ENCODE measurements at regions not wholly inside any gene's neighbourhood (a gene's known extent, or its start where the extent isn't known, plus 50 kb on each side); places are given as distances from the start of the nearest gene placed in this dataset.

GRCh38 chr16:85448557-85449190, 164.4 kb upstream of the GSE1 start (continued):
- TF ChIP-seq ATF2 (CRISPR knock-in tag; IDR thresholded peaks at IDR 0.05) (no peak), ZNF749 (CRISPR knock-in tag; IDR thresholded peaks at IDR 0.05; ENCODE audit: borderline replicate concordance) (no peak; the same call in 1 of the 2 replicates), ZNF253 (CRISPR knock-in tag; IDR thresholded peaks at IDR 0.05; ENCODE audit: borderline replicate concordance) (0 out of 2 replicates have a peak, but pooled peaks have one; percentile 29), XRCC5 (optimal IDR thresholded peaks at IDR 0.05; ENCODE audit: low read length) (peak; percentile 91), ZNF34 (CRISPR knock-in tag; IDR thresholded peaks at IDR 0.05; ENCODE audit: borderline replicate concordance) (no peak), MED1 (CRISPR knock-in tag; IDR thresholded peaks at IDR 0.05) (peak; percentile 90), POGZ (CRISPR knock-in tag; IDR thresholded peaks at IDR 0.05) (peak; percentile 34; the same call in 1 of the 2 replicates), JUN (CRISPR knock-in tag; IDR thresholded peaks at IDR 0.05) (no peak), SIN3A (IDR thresholded peaks at IDR 0.05; ENCODE audit: borderline replicate concordance, low read depth, low read length) (peak; percentile 91), ZNF432 (CRISPR knock-in tag; IDR thresholded peaks at IDR 0.05; ENCODE audit: borderline replicate concordance) (no peak), ZNF891 (CRISPR knock-in tag; IDR thresholded peaks at IDR 0.05) (peak; percentile 78), TEAD2 (CRISPR knock-in tag; IDR thresholded peaks at IDR 0.05) (0 out of 2 replicates have a peak, but pooled peaks have one; percentile 72), PHF5A (CRISPR knock-in tag; IDR thresholded peaks at IDR 0.05; ENCODE audit: low read depth, unreplicated experiment) (peak; percentile 59), ZNF260 (CRISPR knock-in tag; IDR thresholded peaks at IDR 0.05; ENCODE audit: borderline replicate concordance, low read depth) (0 out of 2 replicates have a peak, but pooled peaks have one; percentile 57), STAT6 (CRISPR knock-in tag; IDR thresholded peaks at IDR 0.05; ENCODE audit: borderline replicate concordance) (peak; percentile 94; the same call in 1 of the 2 replicates), DMTF1 (CRISPR knock-in tag; IDR thresholded peaks at IDR 0.05) (no peak), ZNF75D (CRISPR knock-in tag; IDR thresholded peaks at IDR 0.05; ENCODE audit: borderline replicate concordance) (no peak), ZNF460 (CRISPR knock-in tag; IDR thresholded peaks at IDR 0.05; ENCODE audit: borderline replicate concordance) (0 out of 2 replicates have a peak, but pooled peaks have one; percentile 8), ZBTB42 (CRISPR knock-in tag; IDR thresholded peaks at IDR 0.05) (0 out of 2 replicates have a peak, but pooled peaks have one; percentile 72), GATAD2A (CRISPR knock-in tag; IDR thresholded peaks at IDR 0.05) (peak; percentile 85), PBX2 (CRISPR knock-in tag; IDR thresholded peaks at IDR 0.05) (0 out of 2 replicates have a peak, but pooled peaks have one; percentile 13), CREM (IDR thresholded peaks at IDR 0.05) (peak; percentile 41; the same call in 1 of the 2 replicates), CREM (CRISPR knock-in tag; IDR thresholded peaks at IDR 0.05) (no peak)
